ENCODE measurements at regions not wholly inside any gene's neighbourhood (a gene's known extent, or its start where the extent isn't known, plus 50 kb on each side); places are given as distances from the start of the nearest gene placed in this dataset.

- TF ChIP-seq SUZ12 (IDR thresholded peaks at IDR 0.05; ENCODE audit: extremely low read depth, insufficient read depth, insufficient read length) (no peak), ZNF274 (IDR thresholded peaks at IDR 0.05; ENCODE audit: low read depth, low read length) (no peak), YY1 (IDR thresholded peaks at IDR 0.05; ENCODE audit: insufficient read depth, insufficient read length) (no peak)
Measured at GRCh38 chr20:47950124-47950912, 165.0 kb upstream of the SULF2 start.
